RWPE2 (cell line): ENCODE measurements at regions not wholly inside any gene's neighbourhood (a gene's known extent, or its start where the extent isn't known, plus 50 kb on each side); places are given as distances from the start of the nearest gene placed in this dataset.
"Not testable (repeated sequence)": the region's sequence is repeated elsewhere in the genome, so short reads cannot be mapped to it uniquely, and the experiment has no call there.

Experiments used
- ATAC-seq: fragments of 200-7000 bp; cut with Tn5 transposase; 3 replicates; pipeline ENCODE4 v1.9.1; 2021; ENCODE audit warnings: low read depth
- DNase-seq: peaks from one replicate; pipeline ENCODE4 v3.0.0-alpha.2; 2020; ENCODE audit warnings: low spot score
- H3K27ac ChIP-seq: fragments of 450-650 bp; 2 replicates; pipeline ENCODE4 v1.5.1; 2017; ENCODE audit warnings: mild to moderate bottlenecking; ENCODE audit not compliant: poor library complexity, severe bottlenecking
- H3K27me3 ChIP-seq: fragments of 250-450 bp; sonication (Bioruptor Pico); 2 replicates; pipeline ENCODE4 v1.5.1; 2021; ENCODE audit warnings: mild to moderate bottlenecking, moderate library complexity; ENCODE audit not compliant: insufficient read depth, poor library complexity, severe bottlenecking
- H3K36me3 ChIP-seq: fragments of 250-450 bp; sonication (Bioruptor Pico); 2 replicates; pipeline ENCODE4 v1.5.1; 2020; ENCODE audit warnings: low read depth, mild to moderate bottlenecking, moderate library complexity
- H3K4me1 ChIP-seq: fragments of 250-450 bp; sonication (Bioruptor Pico); 2 replicates; pipeline ENCODE4 v1.5.1; 2021; ENCODE audit warnings: mild to moderate bottlenecking, moderate library complexity; ENCODE audit not compliant: insufficient read depth, poor library complexity, severe bottlenecking
- H3K4me3 ChIP-seq: fragments of 250-450 bp; sonication (Bioruptor Pico); 2 replicates; pipeline ENCODE4 v1.5.1; 2021; ENCODE audit warnings: mild to moderate bottlenecking, moderate library complexity; ENCODE audit not compliant: severe bottlenecking
- H3K9me3 ChIP-seq: fragments of 250-450 bp; sonication (Bioruptor Pico); 2 replicates; pipeline ENCODE4 v1.5.1; 2021; ENCODE audit warnings: mild to moderate bottlenecking, moderate library complexity; ENCODE audit not compliant: severe bottlenecking
- TF ChIP-seq, protein P1 (sequence below): fragments of 450-650 bp; IDR thresholded peaks from one replicate; pipeline ENCODE4 v1.5.1; 2017; ENCODE audit warnings: mild to moderate bottlenecking, moderate library complexity; ENCODE audit not compliant: poor library complexity, severe bottlenecking

- H3K4me1 ChIP-seq = peaks cover 39% of the 10 kb centered on the region
- not testable (repeated sequence) for H3K4me3 ChIP-seq, H3K36me3 ChIP-seq, DNase-seq, H3K9me3 ChIP-seq, H3K27me3 ChIP-seq
- peak overlapping the region; percentile 69 for H3K27ac ChIP-seq
- ATAC-seq = peak; percentile 67
These were observed 60.5 kb downstream of the AREG start for GRCh38 chr4:74505355-74505978.

GRCh38 chr4:74509363-74509762 is 64.4 kb downstream of the AREG start:
- H3K4me3 ChIP-seq, H3K9me3 ChIP-seq, DNase-seq, ATAC-seq, H3K27me3 ChIP-seq, H3K27ac ChIP-seq, H3K36me3 ChIP-seq: not testable (repeated sequence)
- H3K4me1 ChIP-seq = peaks cover 14% of the 10 kb centered on the region

- H3K36me3 ChIP-seq = no peaks in the 10 kb centered on the region
- H3K4me3 ChIP-seq = no peak overlapping the region
- no peaks in the 10 kb centered on the region for H3K27me3 ChIP-seq
- DNase-seq (no peak), ATAC-seq (peak; percentile 58)
- no peaks in the 10 kb centered on the region for H3K9me3 ChIP-seq
- H3K27ac ChIP-seq = no peak overlapping the region
- peaks cover 3% of the 10 kb centered on the region for H3K4me1 ChIP-seq
- TF ChIP-seq, protein P1, sequence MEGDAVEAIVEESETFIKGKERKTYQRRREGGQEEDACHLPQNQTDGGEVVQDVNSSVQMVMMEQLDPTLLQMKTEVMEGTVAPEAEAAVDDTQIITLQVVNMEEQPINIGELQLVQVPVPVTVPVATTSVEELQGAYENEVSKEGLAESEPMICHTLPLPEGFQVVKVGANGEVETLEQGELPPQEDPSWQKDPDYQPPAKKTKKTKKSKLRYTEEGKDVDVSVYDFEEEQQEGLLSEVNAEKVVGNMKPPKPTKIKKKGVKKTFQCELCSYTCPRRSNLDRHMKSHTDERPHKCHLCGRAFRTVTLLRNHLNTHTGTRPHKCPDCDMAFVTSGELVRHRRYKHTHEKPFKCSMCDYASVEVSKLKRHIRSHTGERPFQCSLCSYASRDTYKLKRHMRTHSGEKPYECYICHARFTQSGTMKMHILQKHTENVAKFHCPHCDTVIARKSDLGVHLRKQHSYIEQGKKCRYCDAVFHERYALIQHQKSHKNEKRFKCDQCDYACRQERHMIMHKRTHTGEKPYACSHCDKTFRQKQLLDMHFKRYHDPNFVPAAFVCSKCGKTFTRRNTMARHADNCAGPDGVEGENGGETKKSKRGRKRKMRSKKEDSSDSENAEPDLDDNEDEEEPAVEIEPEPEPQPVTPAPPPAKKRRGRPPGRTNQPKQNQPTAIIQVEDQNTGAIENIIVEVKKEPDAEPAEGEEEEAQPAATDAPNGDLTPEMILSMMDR = no peak
These were observed 71.4 kb downstream of the AREG start for GRCh38 chr4:74516303-74516702.

DNA sequence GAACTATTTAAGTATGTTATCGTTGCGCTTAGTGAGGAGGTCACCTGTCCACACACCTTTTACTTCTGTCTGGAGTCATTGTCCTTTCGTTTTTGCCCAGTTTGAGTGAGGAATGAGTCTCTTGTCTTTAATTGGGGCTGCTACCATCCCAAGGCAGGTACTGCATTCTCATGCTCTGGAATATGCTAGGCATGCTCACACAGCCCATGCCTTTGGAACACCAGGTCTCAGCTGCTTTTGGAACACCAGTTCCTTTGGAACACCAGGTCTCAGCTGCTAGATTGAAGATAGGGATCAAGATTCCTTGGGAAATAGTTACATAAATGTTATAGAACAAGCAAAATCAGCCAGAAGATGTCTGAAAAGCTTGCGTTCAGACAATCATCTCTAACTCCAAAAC is 73.1 kb downstream of the AREG start:
- no peak for DNase-seq
- H3K4me3 ChIP-seq = no peak overlapping the region
- no peak for ATAC-seq
- H3K36me3 ChIP-seq = no peaks in the 10 kb centered on the region
- no peaks in the 10 kb centered on the region for H3K9me3 ChIP-seq
- TF ChIP-seq, protein P1 = no peak
- peaks cover 3% of the 10 kb centered on the region for H3K4me1 ChIP-seq
- H3K27ac ChIP-seq = no peak overlapping the region
- no peaks in the 10 kb centered on the region for H3K27me3 ChIP-seq

DNA sequence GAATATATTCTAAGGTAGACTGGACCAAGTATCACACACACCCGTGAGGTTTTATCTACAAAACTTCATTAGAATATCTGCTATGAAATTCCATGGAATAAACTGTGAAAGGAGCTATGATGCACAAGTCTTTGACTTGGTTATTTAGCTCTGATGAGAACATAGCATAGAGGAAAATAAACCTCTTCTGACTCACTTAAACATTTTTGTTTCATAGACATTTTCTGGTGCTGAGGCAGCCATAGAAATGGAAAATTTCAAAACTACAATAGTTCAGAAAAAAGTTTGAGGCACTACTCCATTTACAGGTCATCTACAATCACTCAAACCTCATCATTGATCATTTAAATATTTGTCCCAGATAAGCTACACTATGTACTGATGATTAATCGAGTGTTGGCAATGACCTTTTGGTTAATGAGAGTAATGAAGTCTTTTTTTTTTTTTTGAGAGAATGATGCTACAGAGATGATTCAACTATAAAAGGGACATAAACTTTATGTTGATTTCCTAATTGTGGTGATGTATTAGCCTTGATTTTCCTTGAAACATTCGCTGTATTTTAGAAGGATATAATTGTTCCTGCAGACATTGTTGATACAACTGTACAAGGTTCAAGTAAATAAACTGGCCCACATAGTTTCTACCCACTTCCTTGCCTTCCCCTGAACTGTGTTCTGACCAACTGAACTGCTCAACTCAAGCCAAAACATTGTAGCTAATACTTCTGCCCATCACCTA is 77.5 kb downstream of the AREG start:
- Histone ChIP-seq H3K36me3 (no peaks in the 10 kb centered on the region), H3K27ac (no peak overlapping the region), H3K9me3 (no peaks in the 10 kb centered on the region), H3K4me3 (no peak overlapping the region), H3K27me3 (no peaks in the 10 kb centered on the region), H3K4me1 (no peaks in the 10 kb centered on the region)
- TF ChIP-seq, protein P1 = no peak
- no peak for DNase-seq
- ATAC-seq = no peak; the same call in 2 of the 3 replicates

DNA sequence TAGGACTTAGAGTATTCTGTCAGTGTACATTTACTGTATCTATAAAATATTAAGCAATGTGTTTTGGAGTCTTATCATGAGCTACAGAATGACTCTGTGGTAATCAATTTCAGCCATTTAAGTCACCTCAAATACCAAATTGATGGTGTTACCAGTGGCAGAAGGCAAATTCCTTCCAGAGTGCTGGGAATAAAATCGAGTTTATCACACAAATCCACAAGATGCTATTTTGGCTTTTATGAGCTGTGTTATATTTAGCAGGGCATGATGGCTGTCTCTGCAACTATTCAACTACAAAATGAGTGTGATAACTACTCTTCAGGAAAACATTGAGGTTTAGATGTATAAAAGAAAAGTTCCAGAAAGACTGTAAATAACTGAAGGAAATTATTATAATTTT is 78.2 kb downstream of the AREG start:
- no peak overlapping the region for H3K4me3 ChIP-seq
- no peak overlapping the region for H3K27ac ChIP-seq
- ATAC-seq = no peak
- no peaks in the 10 kb centered on the region for H3K4me1 ChIP-seq
- H3K36me3 ChIP-seq = no peaks in the 10 kb centered on the region
- no peaks in the 10 kb centered on the region for H3K27me3 ChIP-seq
- no peaks in the 10 kb centered on the region for H3K9me3 ChIP-seq
- DNase-seq = no peak
- TF ChIP-seq, protein P1 = no peak
